ENCODE measurements at regions not wholly inside any gene's neighbourhood (a gene's known extent, or its start where the extent isn't known, plus 50 kb on each side); places are given as distances from the start of the nearest gene placed in this dataset.

- H3K9me3 ChIP-seq (ENCODE audit: insufficient read depth in 2 of 2, low read depth in 1 of 2, low read length in 1 of 2), result no peaks in the 10 kb centered on the region
- ChIA-PET POLR2A (ENCODE audit: partially characterized antibody) (no interaction called here), CTCF (ENCODE audit: partially characterized antibody) (interaction anchor here (0.7 to 1.2 kb wide), 2 partner anchors 10 to 358 kb away, joined by 3 to 4 read pairs; no protein-coding TSS in a partner anchor)
- 0 out of 2 replicates have a peak overlapping the region, but pooled peaks have one; percentile 82 for H2BK15ac ChIP-seq (ENCODE audit: low read length)
- H3K18ac ChIP-seq (ENCODE audit: extremely low read depth, low read length), result peak overlapping the region; percentile 36; the same call in 1 of the 2 replicates
- FAIRE-seq, result no peak
- H3K56ac ChIP-seq (replicated peaks; ENCODE audit: insufficient read length, low read depth, low read length), result no peak overlapping the region
- H3K4me1 ChIP-seq (replicated peaks in 1 of 4; ENCODE audit: control insufficient read depth in 3 of 4, insufficient read depth in 4 of 4, low read length in 3 of 4), result peaks cover 0 to 6% (median 2%) of the 10 kb centered on the region in 4 experiments; a peak in 3 of 7 replicates
- H3K9ac ChIP-seq (replicated peaks in 1 of 4; ENCODE audit: extremely low read depth in 1 of 4, low read depth in 3 of 4, low read length in 3 of 4), result no peak overlapping the region
- 0 out of 2 replicates have a peak overlapping the region, but pooled peaks have one; percentile 40 for H2AFZ ChIP-seq (ENCODE audit: low read length)
- H3K36me3 ChIP-seq (ENCODE audit: control insufficient read depth in 2 of 4, insufficient read depth in 4 of 4, low read length in 3 of 4), result no peaks in the 10 kb centered on the region
- H4K5ac ChIP-seq (ENCODE audit: insufficient read length, low read depth, low read length), result no peak overlapping the region
- no peak overlapping the region for H3K4ac ChIP-seq (replicated peaks; ENCODE audit: insufficient read length, low read depth, low read length)
- H3K23me2 ChIP-seq (ENCODE audit: low read depth, low read length), result no peaks in the 10 kb centered on the region
- no peaks in the 10 kb centered on the region for H3K27me3 ChIP-seq (replicated peaks in 1 of 4; ENCODE audit: control insufficient read depth in 3 of 4, extremely low read depth in 1 of 4, insufficient read depth in 3 of 4, low read length in 3 of 4)
- H3K14ac ChIP-seq (ENCODE audit: insufficient read length), result no peak overlapping the region
- H2BK120ac ChIP-seq (replicated peaks; ENCODE audit: low read depth, low read length), result no peak overlapping the region
- H3K27ac ChIP-seq (ENCODE audit: low read depth, low read length), result no peak overlapping the region
- no peak overlapping the region for H2BK5ac ChIP-seq (ENCODE audit: low read depth, low read length)
- H4K91ac ChIP-seq (replicated peaks; ENCODE audit: insufficient read length, low read length), result no peak overlapping the region
- H3K4me2 ChIP-seq (ENCODE audit: insufficient read depth in 1 of 2, low read depth in 2 of 2, low read length in 2 of 2), result no peak overlapping the region
- WGBS, 2 experiments (ENCODE audit: extremely low coverage in 1 of 2, insufficient coverage in 1 of 2, insufficient read length in 1 of 2, insufficient replicate concordance in 2 of 2, low coverage in 1 of 2, low lambda C conversion rate in 2 of 2, missing lambda C conversion rate in 1 of 2), result 81% methylated on average over 11 of the region's 12 CpGs; no CpG with 5 or more reads in 1 of the 2 experiments
- peak overlapping the region; percentile 86; the same call in 1 of the 2 replicates for H2BK12ac ChIP-seq (ENCODE audit: low read depth, low read length)
- H3K79me2 ChIP-seq (ENCODE audit: control insufficient read depth in 1 of 2, insufficient read depth in 2 of 2, low read length in 2 of 2), result no peaks in the 10 kb centered on the region
- no peak for DNase-seq (ENCODE audit: low read depth in 1 of 2, low spot score in 2 of 2)
- H3K79me1 ChIP-seq (ENCODE audit: low read depth, low read length), result no peaks in the 10 kb centered on the region
- H3K4me3 ChIP-seq (ENCODE audit: extremely low read depth in 1 of 4, insufficient read depth in 2 of 4, low read depth in 3 of 4, low read length in 4 of 4), result no peak overlapping the region
- no peak overlapping the region for H4K8ac ChIP-seq (ENCODE audit: extremely low read depth, insufficient read depth, low read length)
- H4K20me1 ChIP-seq (replicated peaks in 1 of 2; ENCODE audit: control insufficient read depth in 1 of 2, insufficient read depth in 2 of 2, low read length in 2 of 2), result no peaks in the 10 kb centered on the region
- H3K23ac ChIP-seq (ENCODE audit: insufficient read length), result no peak overlapping the region
- no peak overlapping the region for H2BK20ac ChIP-seq (ENCODE audit: low read length)
- H2AK5ac ChIP-seq (ENCODE audit: low read depth, low read length), result 0 out of 2 replicates have a peak overlapping the region, but pooled peaks have one; percentile 25
- TF ChIP-seq BRCA1 (IDR thresholded peaks at IDR 0.05; ENCODE audit: low read depth, low read length), result no peak
- TF ChIP-seq KDM4A (IDR thresholded peaks at IDR 0.05; ENCODE audit: low read depth, low read length, severe bottlenecking), result no peak
- no peak for TF ChIP-seq YY1 (IDR thresholded peaks at IDR 0.05; ENCODE audit: low read depth, low read length)
- no peak for TF ChIP-seq GTF2F1 (IDR thresholded peaks at IDR 0.05; ENCODE audit: borderline replicate concordance, low read depth, low read length)
- TF ChIP-seq POU5F1 (IDR thresholded peaks at IDR 0.05; ENCODE audit: low read depth, low read length), result no peak
- TF ChIP-seq CHD2 (IDR thresholded peaks at IDR 0.05; ENCODE audit: low read length), result no peak
- no peak for TF ChIP-seq CTCF (IDR thresholded peaks at IDR 0.05; ENCODE audit: control extremely low read depth in 1 of 3, insufficient read depth in 1 of 3, low read depth in 1 of 3, low read length in 3 of 3)
- no peak for TF ChIP-seq EP300 (IDR thresholded peaks at IDR 0.05; ENCODE audit: borderline replicate concordance in 1 of 2, low read depth in 2 of 2, low read length in 2 of 2)
- TF ChIP-seq RNF2 (IDR thresholded peaks at IDR 0.05; ENCODE audit: borderline replicate concordance, low read depth, low read length, missing control alignments, poor library complexity, severe bottlenecking), result no peak
These were observed 115.3 kb upstream of the BNC2 start for GRCh38 chr9:16985559-16986348.

Data from H1 (cell line).